ENCODE measurements at regions not wholly inside any gene's neighbourhood (a gene's known extent, or its start where the extent isn't known, plus 50 kb on each side); places are given as distances from the start of the nearest gene placed in this dataset.
"Not testable (repeated sequence)": the region's sequence is repeated elsewhere in the genome, so short reads cannot be mapped to it uniquely, and the experiment has no call there.

- CTCF ChIA-PET; H3K27ac Mint-ChIP-seq; H3K27me3 Mint-ChIP-seq; H3K4me3 ChIP-seq (ENCODE audit: low read length); H3K4me1 Mint-ChIP-seq; H3K36me3 Mint-ChIP-seq; H3K27me3 ChIP-seq (ENCODE audit: control insufficient read depth in 2 of 2, insufficient read depth in 2 of 2, low read length in 2 of 2); intact Hi-C loops (cut with micrococcal nuclease); H3K27ac ChIP-seq (ENCODE audit: low read depth, low read length); H3K4me3 Mint-ChIP-seq; H3K9me3 ChIP-seq (ENCODE audit: control insufficient read depth in 2 of 3, low read length in 3 of 3); H3K4me1 ChIP-seq (ENCODE audit: control insufficient read depth in 2 of 2, insufficient read depth in 2 of 2, low read length in 2 of 2); DNase-seq; H3K9me3 Mint-ChIP-seq; POLR2A ChIA-PET; H3K36me3 ChIP-seq (ENCODE audit: control insufficient read depth in 2 of 3, insufficient read depth in 3 of 3, low read length in 3 of 3): not testable (repeated sequence)
- peak; percentile 69 for ATAC-seq
These were observed 1337.1 kb downstream of the RPIA start for GRCh38 chr2:90028381-90029079.

DNA sequence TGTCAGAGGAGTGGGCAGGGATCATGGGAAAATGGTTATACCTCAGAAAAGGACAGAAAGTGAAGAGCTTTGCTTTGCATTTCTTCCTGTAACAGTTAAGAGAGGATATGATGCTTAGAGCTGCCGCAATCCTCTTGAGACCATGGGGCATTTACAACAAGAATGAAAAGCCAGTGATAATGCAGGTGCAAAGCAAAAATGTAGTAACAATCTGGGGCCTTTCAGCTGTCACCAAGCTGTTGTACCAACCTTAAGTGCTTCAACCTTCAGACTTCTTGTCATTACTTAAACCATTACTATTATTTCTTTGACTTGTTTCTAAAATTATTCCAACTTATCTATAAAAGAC is 1337.6 kb downstream of the RPIA start:
- POLR2A ChIA-PET; H3K4me3 Mint-ChIP-seq; H3K27ac ChIP-seq (ENCODE audit: low read depth, low read length); DNase-seq; H3K27me3 ChIP-seq (ENCODE audit: control insufficient read depth in 2 of 2, insufficient read depth in 2 of 2, low read length in 2 of 2); H3K27ac Mint-ChIP-seq; H3K27me3 Mint-ChIP-seq; H3K9me3 Mint-ChIP-seq; H3K4me1 Mint-ChIP-seq; H3K4me1 ChIP-seq (ENCODE audit: control insufficient read depth in 2 of 2, insufficient read depth in 2 of 2, low read length in 2 of 2); H3K4me3 ChIP-seq (ENCODE audit: low read length); intact Hi-C loops (cut with micrococcal nuclease); CTCF ChIA-PET; H3K36me3 Mint-ChIP-seq; ATAC-seq; H3K9me3 ChIP-seq (ENCODE audit: control insufficient read depth in 2 of 3, low read length in 3 of 3); H3K36me3 ChIP-seq (ENCODE audit: control insufficient read depth in 2 of 3, insufficient read depth in 3 of 3, low read length in 3 of 3): not testable (repeated sequence)

GRCh38 chr2:90032269-90032668 is 1340.8 kb downstream of the RPIA start:
- CTCF ChIA-PET; H3K27me3 Mint-ChIP-seq; H3K4me3 ChIP-seq (ENCODE audit: low read length); H3K27ac Mint-ChIP-seq; intact Hi-C loops (cut with micrococcal nuclease); H3K36me3 Mint-ChIP-seq; DNase-seq; ATAC-seq; H3K36me3 ChIP-seq (ENCODE audit: control insufficient read depth in 2 of 3, insufficient read depth in 3 of 3, low read length in 3 of 3); H3K27ac ChIP-seq (ENCODE audit: low read depth, low read length); H3K4me1 Mint-ChIP-seq; POLR2A ChIA-PET; H3K9me3 ChIP-seq (ENCODE audit: control insufficient read depth in 2 of 3, low read length in 3 of 3); H3K27me3 ChIP-seq (ENCODE audit: control insufficient read depth in 2 of 2, insufficient read depth in 2 of 2, low read length in 2 of 2); H3K4me1 ChIP-seq (ENCODE audit: control insufficient read depth in 2 of 2, insufficient read depth in 2 of 2, low read length in 2 of 2); H3K4me3 Mint-ChIP-seq; H3K9me3 Mint-ChIP-seq: not testable (repeated sequence)

DNA sequence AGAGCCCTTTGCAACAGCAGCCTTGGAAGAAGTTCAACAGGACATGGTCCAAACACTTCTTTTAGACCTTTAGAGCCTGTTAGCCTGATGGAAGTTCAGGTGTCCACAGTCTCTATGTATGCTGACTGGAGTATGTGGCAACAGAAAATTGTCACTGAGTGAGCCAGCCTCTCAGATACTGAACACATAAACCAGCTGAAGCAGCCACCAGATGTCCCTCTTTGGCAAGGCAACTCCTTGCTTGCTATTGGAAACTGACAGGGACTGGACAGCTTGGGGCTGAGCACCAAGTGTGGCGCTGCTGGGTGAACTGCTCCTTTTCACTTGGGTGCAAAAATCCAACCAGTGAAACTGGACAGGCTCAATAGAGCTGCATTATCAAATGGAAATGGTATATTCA is 1344.9 kb downstream of the RPIA start:
- H3K9me3 Mint-ChIP-seq; POLR2A ChIA-PET; H3K27me3 ChIP-seq (ENCODE audit: control insufficient read depth in 2 of 2, insufficient read depth in 2 of 2, low read length in 2 of 2); ATAC-seq; H3K4me1 Mint-ChIP-seq; H3K36me3 Mint-ChIP-seq; intact Hi-C loops (cut with micrococcal nuclease); H3K27ac ChIP-seq (ENCODE audit: low read depth, low read length); DNase-seq; H3K27ac Mint-ChIP-seq; H3K27me3 Mint-ChIP-seq; H3K36me3 ChIP-seq (ENCODE audit: control insufficient read depth in 2 of 3, insufficient read depth in 3 of 3, low read length in 3 of 3); H3K9me3 ChIP-seq (ENCODE audit: control insufficient read depth in 2 of 3, low read length in 3 of 3); H3K4me3 ChIP-seq (ENCODE audit: low read length); CTCF ChIA-PET; H3K4me1 ChIP-seq (ENCODE audit: control insufficient read depth in 2 of 2, insufficient read depth in 2 of 2, low read length in 2 of 2); H3K4me3 Mint-ChIP-seq: not testable (repeated sequence)

DNA sequence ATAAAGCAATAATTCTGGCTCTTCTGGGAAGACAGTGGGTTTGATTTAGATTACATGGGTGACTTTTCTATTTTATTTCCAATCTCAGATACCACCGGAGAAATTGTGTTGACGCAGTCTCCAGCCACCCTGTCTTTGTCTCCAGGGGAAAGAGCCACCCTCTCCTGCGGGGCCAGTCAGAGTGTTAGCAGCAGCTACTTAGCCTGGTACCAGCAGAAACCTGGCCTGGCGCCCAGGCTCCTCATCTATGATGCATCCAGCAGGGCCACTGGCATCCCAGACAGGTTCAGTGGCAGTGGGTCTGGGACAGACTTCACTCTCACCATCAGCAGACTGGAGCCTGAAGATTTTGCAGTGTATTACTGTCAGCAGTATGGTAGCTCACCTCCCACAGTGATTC is 1347.6 kb downstream of the RPIA start:
- intact Hi-C loops (cut with micrococcal nuclease); H3K4me1 Mint-ChIP-seq; H3K4me1 ChIP-seq (ENCODE audit: control insufficient read depth in 2 of 2, insufficient read depth in 2 of 2, low read length in 2 of 2); H3K36me3 ChIP-seq (ENCODE audit: control insufficient read depth in 2 of 3, insufficient read depth in 3 of 3, low read length in 3 of 3); H3K27me3 ChIP-seq (ENCODE audit: control insufficient read depth in 2 of 2, insufficient read depth in 2 of 2, low read length in 2 of 2); CTCF ChIA-PET; ATAC-seq; H3K27me3 Mint-ChIP-seq; H3K27ac ChIP-seq (ENCODE audit: low read depth, low read length); H3K4me3 Mint-ChIP-seq; H3K9me3 ChIP-seq (ENCODE audit: control insufficient read depth in 2 of 3, low read length in 3 of 3); H3K9me3 Mint-ChIP-seq; H3K27ac Mint-ChIP-seq; H3K36me3 Mint-ChIP-seq; POLR2A ChIA-PET; DNase-seq; H3K4me3 ChIP-seq (ENCODE audit: low read length): not testable (repeated sequence)

DNA sequence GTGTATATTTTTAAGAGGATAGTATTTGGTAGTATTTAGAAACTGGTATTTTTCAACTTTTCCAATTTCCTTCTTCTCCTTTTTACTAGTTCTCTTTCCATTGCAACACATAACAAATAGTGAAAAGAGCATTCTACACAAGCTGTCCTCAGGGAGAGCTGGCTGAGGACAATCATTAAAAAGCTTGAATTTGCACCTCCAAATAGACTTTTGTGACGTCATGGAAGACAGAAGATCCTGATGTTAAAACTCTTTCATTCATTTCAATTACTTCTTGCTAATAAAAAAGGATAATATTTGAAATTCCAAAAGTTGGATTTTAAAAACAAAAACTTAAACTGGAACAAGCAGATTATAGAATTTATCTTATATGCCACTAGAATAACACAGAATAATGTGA is 1356.3 kb downstream of the RPIA start:
- intact Hi-C loops (cut with micrococcal nuclease); H3K9me3 ChIP-seq (ENCODE audit: control insufficient read depth in 2 of 3, low read length in 3 of 3); H3K27me3 ChIP-seq (ENCODE audit: control insufficient read depth in 2 of 2, insufficient read depth in 2 of 2, low read length in 2 of 2); H3K4me3 ChIP-seq (ENCODE audit: low read length); CTCF ChIA-PET; H3K27ac ChIP-seq (ENCODE audit: low read depth, low read length); H3K27ac Mint-ChIP-seq; H3K4me3 Mint-ChIP-seq; H3K36me3 Mint-ChIP-seq; H3K36me3 ChIP-seq (ENCODE audit: control insufficient read depth in 2 of 3, insufficient read depth in 3 of 3, low read length in 3 of 3); H3K4me1 Mint-ChIP-seq; ATAC-seq; DNase-seq; H3K4me1 ChIP-seq (ENCODE audit: control insufficient read depth in 2 of 2, insufficient read depth in 2 of 2, low read length in 2 of 2); POLR2A ChIA-PET; H3K9me3 Mint-ChIP-seq; H3K27me3 Mint-ChIP-seq: not testable (repeated sequence)

DNA sequence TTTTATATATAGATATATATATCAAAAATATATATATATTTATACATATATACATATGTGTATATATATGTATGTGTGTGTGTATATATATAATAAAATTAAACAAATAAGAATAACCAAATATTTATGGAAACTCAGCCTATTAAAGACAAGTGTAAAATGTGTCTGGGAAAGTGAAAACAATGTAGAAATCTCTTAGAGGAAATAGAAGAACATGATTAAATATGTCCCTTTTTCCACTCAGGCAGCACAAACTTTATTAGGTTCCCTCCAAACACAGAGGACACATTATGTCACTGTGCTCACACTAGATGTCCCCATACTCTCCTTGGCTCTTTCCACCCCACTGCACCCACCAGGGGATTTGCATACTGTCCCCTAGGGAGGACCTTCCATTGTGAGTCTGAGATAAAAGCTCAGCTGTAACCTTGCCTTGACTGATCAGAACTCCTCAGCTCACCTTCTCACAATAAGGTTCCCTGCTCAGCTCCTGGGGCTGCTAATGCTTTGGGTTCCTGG is 1360.7 kb downstream of the RPIA start:
- H3K27me3 ChIP-seq (ENCODE audit: control insufficient read depth in 2 of 2, insufficient read depth in 2 of 2, low read length in 2 of 2); H3K36me3 ChIP-seq (ENCODE audit: control insufficient read depth in 2 of 3, insufficient read depth in 3 of 3, low read length in 3 of 3); H3K27me3 Mint-ChIP-seq; H3K4me3 Mint-ChIP-seq; ATAC-seq; H3K4me1 Mint-ChIP-seq; H3K36me3 Mint-ChIP-seq; CTCF ChIA-PET; intact Hi-C loops (cut with micrococcal nuclease); H3K9me3 ChIP-seq (ENCODE audit: control insufficient read depth in 2 of 3, low read length in 3 of 3); H3K4me3 ChIP-seq (ENCODE audit: low read length); POLR2A ChIA-PET; H3K27ac Mint-ChIP-seq; H3K27ac ChIP-seq (ENCODE audit: low read depth, low read length); H3K4me1 ChIP-seq (ENCODE audit: control insufficient read depth in 2 of 2, insufficient read depth in 2 of 2, low read length in 2 of 2); DNase-seq; H3K9me3 Mint-ChIP-seq: not testable (repeated sequence)
